SU-DHL-6 (cell line): ENCODE measurements at regions not wholly inside any gene's neighbourhood (a gene's known extent, or its start where the extent isn't known, plus 50 kb on each side); places are given as distances from the start of the nearest gene placed in this dataset.

Experiments used
- CTCF ChIP-seq: fragments of 200-600 bp; sonication (generic); IDR thresholded peaks from one replicate; pipeline ENCODE4 v1.5.1; 2017; ENCODE audit warnings: antibody characterized with exemption, mild to moderate bottlenecking, low read length, moderate library complexity; ENCODE audit not compliant: insufficient read depth, poor library complexity, severe bottlenecking
- EZH2phosphoT487 ChIP-seq: fragments of 200-600 bp; sonication (generic), shearing (Covaris generic); conservative IDR thresholded peaks from 2 replicates; pipeline ENCODE4 v1.6.1; 2018; ENCODE audit warnings: mild to moderate bottlenecking, antibody characterized with exemption, low read length, moderate library complexity, mixed read lengths

GRCh38 chr12:74426091-74426490 is 111.5 kb upstream of the ATXN7L3B start:
- TF ChIP-seq CTCF (no peak), EZH2phosphoT487 (no peak)
